Urothelium cell line (cell line): ENCODE measurements at regions not wholly inside any gene's neighbourhood (a gene's known extent, or its start where the extent isn't known, plus 50 kb on each side); places are given as distances from the start of the nearest gene placed in this dataset.
"Not testable (repeated sequence)": the region's sequence is repeated elsewhere in the genome, so short reads cannot be mapped to it uniquely, and the experiment has no call there.

Experiments
- DNase-seq: peaks from one replicate; pipeline ENCODE4 v3.0.0; 2011; ENCODE audit warnings: low spot score, mixed read lengths
- FAIRE-seq: peaks from 2 replicates; lab custom pipeline; 2011; peaks lifted over from hg19 to GRCh38; lab: Jason Lieb, UNC

DNA sequence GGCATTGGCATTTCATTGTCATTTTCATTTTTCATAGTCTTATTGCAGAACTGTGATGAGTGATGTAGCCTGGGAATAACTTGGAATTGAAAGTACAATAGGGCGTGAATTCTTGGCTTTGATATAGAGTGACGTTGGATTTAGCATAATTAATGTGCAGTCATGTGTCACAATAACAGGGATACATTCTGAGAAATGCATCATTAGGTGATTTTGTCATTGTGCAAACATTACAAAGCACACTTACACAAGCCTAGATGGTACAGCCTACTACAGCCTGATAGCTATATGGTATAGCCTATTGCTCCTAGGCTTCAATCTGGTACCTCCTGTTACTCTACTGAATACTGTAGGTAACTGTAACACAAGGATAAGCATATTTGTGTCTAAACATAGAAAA lies 300.8 kb downstream of the DTHD1 start:
- DNase-seq (no peak), FAIRE-seq (peak; percentile 23)

DNA sequence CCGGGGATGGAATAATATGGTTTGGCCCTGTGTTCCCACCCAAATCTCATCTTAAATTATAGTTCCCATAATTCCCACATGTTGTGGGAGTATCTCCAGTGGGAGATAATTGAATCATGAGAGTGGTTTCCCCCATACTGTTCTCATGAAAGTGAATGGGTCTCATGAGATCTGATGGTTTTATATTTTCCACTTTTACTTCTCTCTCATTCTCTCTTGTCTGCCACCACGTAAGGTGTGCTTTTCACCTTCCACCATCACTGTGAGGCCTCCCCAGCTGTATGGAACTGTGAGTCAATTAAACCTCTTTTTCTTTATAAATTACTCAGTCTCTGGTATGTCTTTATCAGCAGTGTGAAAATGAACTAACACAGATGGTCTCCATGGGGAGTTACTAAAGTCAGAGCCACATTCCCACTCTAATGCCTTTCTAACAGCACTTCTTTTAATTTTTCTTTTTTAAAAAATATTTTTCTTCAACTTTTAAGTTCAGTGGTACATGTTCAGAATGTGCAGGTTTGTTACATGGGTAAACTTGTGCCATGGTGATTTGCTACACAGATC lies 306.6 kb downstream of the DTHD1 start:
- DNase-seq (no peak), FAIRE-seq (no peak)

GRCh38 chr4:36590343-36590742 lies 308.9 kb downstream of the DTHD1 start:
- DNase-seq (no peak), FAIRE-seq (no peak)

DNA sequence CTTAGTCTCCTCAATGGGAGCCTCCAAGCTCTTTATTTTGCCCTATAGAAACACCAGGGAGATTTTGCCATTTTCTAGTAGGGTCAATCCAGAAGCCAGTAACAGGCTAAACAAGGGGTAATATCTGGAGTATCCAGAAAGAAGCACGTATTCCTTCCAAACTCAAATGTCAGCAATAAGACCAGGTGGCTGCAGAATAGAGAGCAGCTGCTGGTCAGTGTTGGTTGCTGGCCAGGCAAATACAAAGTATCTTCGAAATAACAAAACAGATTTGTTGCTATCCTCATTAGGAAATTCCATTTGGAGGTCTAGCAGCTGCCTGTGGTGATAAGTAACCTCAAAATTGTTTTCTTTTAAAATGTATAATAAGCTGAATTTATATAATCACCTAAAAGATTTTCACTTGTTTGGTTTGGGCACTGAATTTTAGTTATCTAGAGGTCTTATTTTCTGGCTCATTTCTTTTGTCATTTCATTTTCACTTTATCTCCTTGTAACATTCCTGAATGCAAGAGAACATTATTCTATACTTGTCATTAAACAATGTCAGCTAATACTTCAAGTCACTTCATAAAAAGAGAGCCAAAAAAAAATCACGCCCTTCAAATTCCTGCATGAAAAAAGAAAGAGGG lies 320.6 kb downstream of the DTHD1 start:
- DNase-seq (no peak), FAIRE-seq (no peak)

GRCh38 chr4:36609661-36610060 lies 328.2 kb downstream of the DTHD1 start:
- DNase-seq = no peak
- FAIRE-seq = no peak

DNA sequence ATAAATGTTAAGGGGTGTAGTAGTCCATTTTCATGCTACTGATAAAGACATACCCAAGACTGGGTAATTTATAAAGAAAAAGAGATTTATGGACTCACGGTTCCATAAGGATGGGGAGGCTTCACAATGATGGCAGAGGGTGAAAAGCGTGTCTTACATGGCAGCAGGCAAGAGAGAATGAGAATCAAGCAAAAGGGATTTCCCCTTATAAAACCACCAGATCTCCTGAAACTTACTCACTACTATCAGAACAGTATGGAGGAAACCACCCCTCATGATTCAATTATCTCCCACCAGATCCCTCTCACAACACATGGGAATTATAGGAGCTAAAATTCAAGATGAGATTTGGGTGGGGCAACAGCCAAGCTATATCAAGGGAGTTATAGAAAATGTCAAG lies 329.2 kb downstream of the DTHD1 start:
- DNase-seq (no peak), FAIRE-seq (no peak)

DNA sequence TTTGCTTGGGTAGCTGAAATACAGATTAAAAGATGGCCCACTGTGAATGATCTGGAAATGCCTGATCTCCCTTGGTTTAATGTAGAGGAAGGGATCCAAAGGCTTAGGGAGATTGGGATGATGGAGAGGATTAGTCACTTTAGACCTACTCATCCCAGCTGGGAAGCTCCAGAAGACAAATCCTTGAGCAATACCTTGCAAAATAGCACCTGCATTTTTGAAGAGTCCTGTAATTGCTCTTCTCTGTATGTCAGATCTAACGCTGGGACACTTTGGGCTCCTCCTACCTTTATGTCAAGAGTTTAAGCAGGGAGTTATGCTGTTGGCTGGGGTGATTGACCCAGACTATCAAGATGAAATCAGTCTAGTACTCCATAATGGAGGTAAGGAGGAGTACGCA lies 331.7 kb downstream of the DTHD1 start:
- not testable (repeated sequence) for FAIRE-seq, DNase-seq

DNA sequence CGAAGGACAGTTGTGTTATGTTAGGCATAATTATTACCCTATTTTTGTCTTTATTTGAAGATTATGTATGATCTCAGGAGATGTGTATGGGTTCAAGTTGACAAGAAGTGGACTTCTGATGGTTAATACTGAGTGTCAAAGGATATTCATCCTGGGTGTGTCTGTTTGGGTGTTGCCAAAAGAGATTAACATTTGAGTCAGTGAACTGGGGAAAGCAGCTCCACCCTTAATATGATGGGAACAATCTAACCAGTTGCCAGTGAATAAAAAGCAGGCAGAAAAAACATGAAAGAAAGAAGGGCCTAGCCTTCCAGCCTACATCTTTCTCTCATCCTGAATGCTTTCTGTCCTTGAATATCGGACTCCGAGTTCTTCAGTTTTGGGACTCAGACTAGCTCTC lies 332.6 kb downstream of the DTHD1 start:
- FAIRE-seq (no peak), DNase-seq (no peak)

- DNase-seq (no peak), FAIRE-seq (no peak)
Observed at GRCh38 chr4:36618102-36618501, 336.7 kb downstream of the DTHD1 start.

DNA sequence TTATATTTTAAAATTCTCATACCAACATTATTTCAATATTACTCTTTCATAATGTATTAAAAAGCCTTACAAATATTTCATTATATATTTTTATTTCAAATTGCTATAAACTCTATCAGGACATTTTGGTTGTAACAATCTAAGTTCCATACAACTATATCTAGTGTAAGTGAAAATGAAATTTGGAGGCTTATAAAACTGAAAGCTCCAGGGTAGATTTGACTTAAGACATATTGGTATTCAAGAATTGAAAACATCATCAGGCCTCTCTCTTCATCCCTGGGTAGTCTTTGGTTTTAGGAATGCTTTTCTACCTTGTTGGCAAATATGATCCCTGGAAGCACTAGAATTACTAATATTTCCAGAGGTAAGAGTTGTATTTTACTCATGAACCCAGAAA lies 342.6 kb downstream of the DTHD1 start:
- FAIRE-seq = no peak

DNA sequence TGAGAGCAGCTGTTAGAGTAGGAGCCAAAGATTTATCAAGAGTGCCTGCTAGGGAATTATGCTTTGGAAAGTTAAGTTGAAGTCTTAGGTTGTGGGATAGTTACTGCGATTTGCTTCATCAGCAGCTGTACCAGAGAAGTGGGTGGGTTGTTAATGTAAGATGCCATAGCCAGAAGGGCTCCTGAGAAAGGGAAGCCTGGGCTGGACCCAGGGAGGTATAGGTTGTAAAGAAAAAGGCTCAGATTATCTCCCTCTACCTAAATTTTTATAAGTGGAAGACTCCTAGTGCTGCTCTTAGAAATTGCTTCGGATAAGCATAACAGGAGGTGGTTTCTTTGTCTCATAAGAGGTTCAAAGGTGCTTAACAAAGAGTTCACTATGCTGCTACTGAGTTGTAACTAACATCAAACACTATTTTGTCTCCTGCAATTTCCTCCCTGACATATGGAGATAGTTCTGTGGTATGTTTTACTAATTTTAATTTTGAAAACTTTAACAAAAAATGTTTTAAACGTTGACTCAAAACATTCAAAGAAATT lies 356.9 kb downstream of the DTHD1 start:
- DNase-seq = no peak
- no peak for FAIRE-seq

More for the DNA sequence above, 342.6 kb downstream of the DTHD1 start:
- DNase-seq = no peak

- DNase-seq (no peak), FAIRE-seq (no peak)
Observed at GRCh38 chr4:36640876-36641275, 359.5 kb downstream of the DTHD1 start.

GRCh38 chr4:36651253-36651652 lies 369.8 kb downstream of the DTHD1 start:
- peak; percentile 14 for DNase-seq
- FAIRE-seq = no peak

DNA sequence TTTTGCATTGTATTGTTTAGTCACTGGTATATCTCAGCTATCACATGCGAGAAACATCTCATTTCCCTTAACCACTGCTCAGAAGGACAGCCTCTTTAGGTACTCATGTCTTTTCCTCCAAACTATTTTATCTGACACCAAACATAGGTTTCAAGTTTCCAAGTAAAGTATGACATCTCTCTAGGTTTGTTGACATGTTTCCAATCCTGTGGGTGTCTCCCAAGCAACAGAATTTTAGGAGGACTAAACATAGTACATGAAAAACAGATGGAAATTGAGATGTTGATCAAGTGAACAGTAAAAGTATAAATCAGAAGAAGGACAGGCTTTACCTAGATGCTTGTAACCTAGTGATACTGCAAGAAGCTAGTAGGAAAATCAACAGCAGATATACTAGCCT lies 371.4 kb downstream of the DTHD1 start:
- DNase-seq (no peak), FAIRE-seq (no peak)

- no peak for FAIRE-seq
- no peak for DNase-seq
Observed at GRCh38 chr4:36665985-36666527, 384.6 kb downstream of the DTHD1 start.

DNA sequence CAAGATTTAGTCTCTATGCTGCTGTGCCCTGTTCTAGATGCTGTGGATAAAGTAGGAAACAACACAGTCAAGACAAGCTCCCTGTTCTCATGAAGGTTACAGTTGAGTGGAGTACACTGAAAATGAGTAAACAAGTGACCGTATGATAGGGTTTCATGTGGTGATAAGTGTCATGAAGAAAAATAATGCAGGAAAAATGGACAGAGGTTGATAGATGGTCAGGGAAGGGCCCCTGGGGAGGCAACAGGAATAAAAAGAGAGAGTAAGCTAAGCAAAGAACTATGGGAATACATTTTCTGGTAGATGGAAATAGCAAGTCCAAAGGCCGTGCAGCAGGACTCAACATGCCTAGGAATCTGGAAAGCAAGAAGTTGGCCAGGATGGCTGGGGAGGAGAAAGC lies 394.0 kb downstream of the DTHD1 start:
- FAIRE-seq = no peak
- DNase-seq = no peak

DNA sequence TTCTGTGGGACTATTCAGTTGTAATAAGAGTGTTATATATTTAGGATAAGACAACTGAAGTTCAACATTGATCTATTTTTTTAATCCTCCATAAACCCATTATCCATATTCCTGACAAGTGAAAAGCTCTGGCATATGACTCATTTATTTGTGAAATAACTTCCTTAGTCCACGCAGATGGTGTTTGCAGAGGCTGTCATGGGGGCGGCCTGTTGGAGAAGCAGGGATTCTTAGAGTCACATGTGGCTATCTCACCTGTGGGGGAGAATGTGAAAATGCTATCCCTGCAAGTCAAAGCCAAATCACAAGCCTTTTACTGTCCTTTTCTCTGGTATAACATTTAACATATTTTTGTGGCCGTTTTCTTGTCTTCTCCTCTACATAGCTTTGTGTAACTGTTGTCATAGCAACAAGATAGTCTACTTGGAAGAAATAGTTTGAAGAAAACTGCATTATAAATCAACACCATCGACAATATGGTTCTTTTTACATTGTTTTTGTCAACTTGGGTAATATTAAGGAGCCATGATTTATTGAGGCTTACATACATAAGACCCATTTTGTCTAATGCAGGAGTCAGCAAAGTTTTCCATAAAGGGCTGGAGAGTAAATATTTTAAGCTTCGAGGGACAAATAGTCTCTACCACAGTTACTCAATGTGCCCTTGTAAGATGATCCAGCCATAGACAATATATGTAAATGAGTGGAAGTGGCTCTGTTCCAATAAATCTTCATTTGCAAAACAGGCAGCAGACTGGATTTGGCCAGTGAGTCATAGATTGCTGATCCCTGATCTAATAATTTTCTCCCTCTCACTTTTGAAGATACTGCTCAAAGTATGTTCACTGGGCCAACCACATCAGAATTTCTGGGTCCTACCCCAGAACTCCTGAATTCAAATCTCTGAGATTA lies 395.0 kb downstream of the DTHD1 start:
- FAIRE-seq (no peak), DNase-seq (peak; percentile 27)

DNA sequence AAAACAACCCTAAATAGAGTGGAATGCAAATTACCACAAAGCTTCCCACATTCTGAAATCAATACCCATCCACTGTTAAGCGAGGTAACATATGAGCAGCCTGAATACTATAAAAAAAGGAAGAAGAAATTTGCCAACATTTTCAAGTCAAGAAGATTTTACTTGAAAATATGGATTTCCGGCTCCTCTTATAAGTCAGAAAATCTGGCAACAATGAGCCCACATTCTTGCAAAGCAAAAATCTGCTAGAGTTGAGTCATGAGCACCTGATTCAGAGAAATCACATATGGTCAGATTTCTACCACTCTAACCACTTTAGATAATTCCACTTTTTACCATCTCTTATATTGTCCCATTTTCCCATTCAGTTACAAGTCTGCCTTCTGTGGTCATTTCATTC lies 395.7 kb downstream of the DTHD1 start:
- DNase-seq = no peak
- no peak for FAIRE-seq

DNA sequence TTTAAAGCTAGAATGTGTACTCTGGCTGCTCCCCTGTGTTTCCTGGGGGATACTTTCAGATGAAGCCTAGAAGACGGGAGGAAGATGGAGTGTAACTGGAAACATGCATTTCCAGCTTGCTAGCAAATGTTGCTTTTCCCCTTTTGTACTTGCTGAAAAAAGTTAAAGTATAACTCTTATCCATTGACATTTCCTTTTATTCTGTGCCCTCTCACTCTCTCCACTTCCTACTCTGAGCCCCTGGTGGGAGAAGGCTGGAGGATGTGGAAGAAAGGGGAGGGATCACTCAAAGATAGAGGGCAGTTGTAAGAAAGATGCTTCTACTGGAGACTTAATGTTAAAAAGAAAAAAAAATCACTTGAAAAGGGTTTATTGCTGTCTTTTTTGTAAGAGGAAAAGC lies 396.5 kb downstream of the DTHD1 start:
- no peak for DNase-seq
- no peak for FAIRE-seq

GRCh38 chr4:36687681-36688080 lies 406.3 kb downstream of the DTHD1 start:
- FAIRE-seq (no peak), DNase-seq (no peak)

DNA sequence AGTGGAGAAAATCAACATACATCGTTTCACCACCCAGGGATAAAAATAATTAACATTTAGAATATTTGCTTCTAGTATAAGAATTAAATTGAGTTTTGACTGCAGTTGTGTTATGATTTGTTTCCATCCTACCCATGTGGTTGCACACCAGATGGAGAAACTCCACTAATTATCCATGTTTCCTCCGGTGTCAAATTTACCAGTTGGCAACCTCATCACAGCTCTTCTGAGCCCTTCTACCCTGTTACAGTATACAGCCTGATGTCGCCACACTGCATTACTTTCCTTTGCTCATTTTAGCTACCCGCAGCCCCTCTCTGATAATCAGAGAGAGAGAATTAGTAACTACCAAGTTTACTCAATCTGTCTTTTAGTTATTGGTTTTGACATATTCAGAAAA lies 411.2 kb downstream of the DTHD1 start:
- FAIRE-seq (no peak), DNase-seq (no peak)
